NCI-H2227 (cell line): ENCODE measurements at regions not wholly inside any gene's neighbourhood (a gene's known extent, or its start where the extent isn't known, plus 50 kb on each side); places are given as distances from the start of the nearest gene placed in this dataset.
"Not testable (repeated sequence)": the region's sequence is repeated elsewhere in the genome, so short reads cannot be mapped to it uniquely, and the experiment has no call there.

ENCODE experiments used
- DNase-seq: peaks from one replicate; lab custom pipeline; 2025; ENCODE audit not compliant: unreplicated experiment; lab: John Stamatoyannopoulos, UW

DNA sequence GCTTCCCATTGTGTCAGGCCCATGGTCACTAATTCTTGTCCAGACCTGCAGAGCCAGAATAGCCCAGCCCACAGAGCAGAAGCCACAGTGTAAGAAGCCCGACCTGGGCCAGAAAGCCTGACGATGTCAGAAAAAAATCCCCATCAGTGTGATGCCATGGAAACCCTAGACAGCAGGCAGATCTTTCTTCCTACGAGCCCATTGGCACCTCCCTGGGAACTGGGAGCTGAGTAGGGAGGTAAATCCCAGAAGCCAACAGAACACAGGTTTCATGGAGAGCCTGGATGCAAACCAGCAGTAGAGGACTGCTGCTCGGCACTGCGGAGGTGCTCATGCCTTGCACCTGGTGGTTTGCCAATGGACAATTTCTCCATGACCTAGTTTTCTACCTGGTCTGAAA lies 82.2 kb upstream of the SLC22A16 start:
- DNase-seq, result no peak

DNA sequence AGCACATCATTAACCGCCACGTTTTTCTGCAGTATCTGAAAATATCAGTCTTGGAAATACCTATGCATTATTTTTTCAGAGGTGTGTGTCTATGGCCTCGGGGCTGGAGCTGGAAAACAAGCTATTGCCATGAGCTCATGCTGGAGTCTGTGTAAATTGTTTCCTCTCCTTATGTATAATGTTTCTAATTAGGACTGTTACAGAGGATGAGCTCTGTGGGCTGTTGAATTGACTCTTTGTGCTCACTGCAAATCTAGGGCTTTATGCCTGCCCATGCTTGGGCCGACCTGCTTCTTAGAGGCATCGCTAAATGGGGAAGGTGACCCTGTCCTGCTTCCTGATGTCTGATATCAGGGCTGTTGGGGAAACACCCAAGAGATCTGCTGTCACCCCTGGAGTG lies 80.8 kb upstream of the SLC22A16 start:
- DNase-seq, result no peak

GRCh38 chr6:110556317-110557110 lies 80.1 kb upstream of the SLC22A16 start:
- DNase-seq, result no peak

DNA sequence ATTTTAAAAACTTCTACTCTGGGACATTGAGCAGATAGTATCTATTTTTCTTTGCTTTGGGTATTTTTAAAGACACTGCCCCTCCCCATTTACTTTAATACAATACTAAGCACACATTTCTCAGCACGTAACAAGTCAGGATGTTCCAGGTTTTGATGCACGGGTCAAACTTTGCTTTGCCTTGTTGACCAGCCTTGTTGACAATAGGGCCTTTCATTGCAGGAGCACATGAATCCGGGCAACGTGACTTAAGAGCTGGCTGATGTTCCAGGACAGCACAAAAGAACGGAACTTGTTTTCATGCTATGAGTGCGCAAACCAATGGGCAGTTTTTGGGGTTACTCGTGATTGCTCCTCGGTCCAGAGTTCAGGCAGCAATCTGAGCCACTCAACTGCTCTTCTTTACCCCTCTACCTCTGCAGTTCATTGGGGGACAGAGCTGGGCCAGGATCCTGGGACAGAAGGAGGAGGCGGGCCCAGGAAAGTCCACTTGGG lies 78.6 kb upstream of the SLC22A16 start:
- DNase-seq, result no peak

DNA sequence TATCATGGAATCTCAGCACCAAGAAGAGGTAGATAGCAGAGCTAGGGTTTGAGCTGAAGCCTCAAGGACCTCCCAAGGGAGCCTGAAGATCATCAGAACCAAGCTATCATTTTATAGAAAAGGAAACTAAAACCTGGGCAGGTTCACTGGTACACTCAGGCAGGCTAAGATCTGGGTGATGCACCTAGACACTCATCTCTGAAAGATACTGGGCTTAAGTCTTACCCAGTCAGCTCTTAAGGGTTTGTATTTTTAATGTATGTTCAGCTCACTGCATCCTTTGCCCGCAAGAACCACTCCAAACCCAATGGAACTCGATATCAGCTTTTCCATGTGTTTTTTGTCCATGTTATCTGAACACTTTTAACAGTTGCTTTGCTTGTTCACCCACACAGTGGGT lies 78.0 kb upstream of the SLC22A16 start:
- no peak for DNase-seq

GRCh38 chr6:110552901-110553641 lies 76.7 kb upstream of the SLC22A16 start:
- DNase-seq, result no peak

- DNase-seq, result no peak
Observed at GRCh38 chr6:110552076-110552475, 75.7 kb upstream of the SLC22A16 start.

DNA sequence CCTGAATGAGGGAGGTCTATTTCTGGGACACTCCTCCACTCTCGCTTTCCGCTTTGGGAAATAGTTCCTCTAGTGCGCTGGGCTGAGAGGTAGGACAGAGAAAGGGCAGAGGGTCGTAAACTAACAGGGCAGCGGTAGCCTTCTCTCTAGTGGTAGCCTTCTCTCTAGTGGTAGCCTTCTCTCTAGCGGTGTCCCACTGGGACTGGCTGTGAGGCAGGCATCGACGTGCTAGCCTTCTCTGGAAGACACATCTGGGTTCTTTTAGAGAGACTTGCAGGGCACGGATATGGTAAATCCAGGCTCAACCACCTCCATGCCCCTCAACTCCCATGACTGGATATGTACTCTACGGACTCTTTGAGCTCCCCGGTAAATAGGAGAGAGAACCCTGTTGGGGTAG lies 74.7 kb upstream of the SLC22A16 start:
- DNase-seq, result no peak

- no peak for DNase-seq
Observed at GRCh38 chr6:110550353-110550752, 73.9 kb upstream of the SLC22A16 start.

- DNase-seq, result no peak
Observed at GRCh38 chr6:110549277-110549676, 72.9 kb upstream of the SLC22A16 start.

GRCh38 chr6:110548110-110548847 lies 71.9 kb upstream of the SLC22A16 start:
- DNase-seq, result no peak

- DNase-seq, result no peak
Observed at GRCh38 chr6:110547266-110547964, 71.0 kb upstream of the SLC22A16 start.

GRCh38 chr6:110545081-110545872 lies 68.9 kb upstream of the SLC22A16 start:
- no peak for DNase-seq

DNA sequence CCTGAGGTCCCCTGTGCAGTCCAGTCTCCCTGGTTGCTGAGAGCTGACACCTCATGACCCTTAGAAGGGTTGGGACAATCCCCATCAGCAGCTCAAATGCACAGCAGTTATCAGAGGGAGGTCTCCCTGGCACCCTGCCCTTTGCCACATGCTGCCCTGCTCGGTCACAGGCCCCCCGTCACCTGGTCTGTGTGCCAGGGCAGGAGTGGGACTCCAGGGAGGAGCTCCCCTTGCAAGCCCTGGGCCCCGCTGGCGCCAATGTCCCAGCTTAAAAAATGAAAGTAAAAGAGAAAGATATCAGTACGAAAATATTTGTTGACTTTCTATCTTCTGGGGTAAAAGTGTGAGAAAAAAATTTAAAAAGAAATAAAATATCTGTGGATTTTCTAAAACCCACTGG lies 68.1 kb upstream of the SLC22A16 start:
- DNase-seq, result no peak

DNA sequence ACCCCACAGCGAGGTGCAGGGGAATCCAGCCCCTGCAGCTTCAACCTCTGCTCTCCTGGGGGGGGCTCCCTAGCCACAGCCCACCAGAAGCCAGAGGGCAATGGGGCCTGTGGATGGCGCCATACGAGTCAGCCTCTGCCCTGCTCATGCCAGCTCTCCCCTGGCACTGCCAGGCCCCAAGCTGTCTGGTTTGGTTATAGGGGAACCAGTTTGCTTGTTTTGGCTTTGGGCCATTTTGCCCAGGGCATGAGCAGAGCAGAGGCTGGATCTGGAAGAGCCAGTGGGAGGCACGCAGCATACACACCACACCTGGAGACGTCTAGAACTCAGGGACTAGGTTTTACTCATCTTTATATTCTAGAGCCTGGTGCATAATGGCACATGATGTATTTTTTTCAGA lies 66.7 kb upstream of the SLC22A16 start:
- DNase-seq, result no peak

- no peak for DNase-seq
Observed at GRCh38 chr6:110542311-110543024, 66.1 kb upstream of the SLC22A16 start.

- no peak for DNase-seq
Observed at GRCh38 chr6:110541701-110542309, 65.4 kb upstream of the SLC22A16 start.

GRCh38 chr6:110539277-110540019 lies 63.0 kb upstream of the SLC22A16 start:
- not testable (repeated sequence) for DNase-seq
